ENCODE measurements at regions not wholly inside any gene's neighbourhood (a gene's known extent, or its start where the extent isn't known, plus 50 kb on each side); places are given as distances from the start of the nearest gene placed in this dataset.

- Histone ChIP-seq H3K36me3 (ENCODE audit: control insufficient read depth in 2 of 2, insufficient read depth in 1 of 2, low read length in 2 of 2) (no peaks in the 10 kb centered on the region), H3K4me3 (ENCODE audit: low read depth, low read length) (no peak overlapping the region), H3K9me3 (ENCODE audit: control insufficient read depth, insufficient read depth, low read depth, low read length) (no peaks in the 10 kb centered on the region), H3K27ac (ENCODE audit: extremely low read depth, low read depth, low read length) (no peak overlapping the region), H3K4me1 (ENCODE audit: control insufficient read depth, insufficient read depth, low read length) (no peaks in the 10 kb centered on the region)
- CTCF ChIA-PET, result no interaction called here
- TF ChIP-seq, protein P1, sequence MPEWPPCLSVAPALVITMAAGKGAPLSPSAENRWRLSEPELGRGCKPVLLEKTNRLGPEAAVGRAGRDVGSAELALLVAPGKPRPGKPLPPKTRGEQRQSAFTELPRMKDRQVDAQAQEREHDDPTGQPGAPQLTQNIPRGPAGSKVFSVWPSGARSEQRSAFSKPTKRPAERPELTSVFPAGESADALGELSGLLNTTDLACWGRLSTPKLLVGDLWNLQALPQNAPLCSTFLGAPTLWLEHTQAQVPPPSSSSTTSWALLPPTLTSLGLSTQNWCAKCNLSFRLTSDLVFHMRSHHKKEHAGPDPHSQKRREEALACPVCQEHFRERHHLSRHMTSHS (tag by site-specific recombination; IDR thresholded peaks at IDR 0.05), result no peak
- TF ChIP-seq, protein P2, sequence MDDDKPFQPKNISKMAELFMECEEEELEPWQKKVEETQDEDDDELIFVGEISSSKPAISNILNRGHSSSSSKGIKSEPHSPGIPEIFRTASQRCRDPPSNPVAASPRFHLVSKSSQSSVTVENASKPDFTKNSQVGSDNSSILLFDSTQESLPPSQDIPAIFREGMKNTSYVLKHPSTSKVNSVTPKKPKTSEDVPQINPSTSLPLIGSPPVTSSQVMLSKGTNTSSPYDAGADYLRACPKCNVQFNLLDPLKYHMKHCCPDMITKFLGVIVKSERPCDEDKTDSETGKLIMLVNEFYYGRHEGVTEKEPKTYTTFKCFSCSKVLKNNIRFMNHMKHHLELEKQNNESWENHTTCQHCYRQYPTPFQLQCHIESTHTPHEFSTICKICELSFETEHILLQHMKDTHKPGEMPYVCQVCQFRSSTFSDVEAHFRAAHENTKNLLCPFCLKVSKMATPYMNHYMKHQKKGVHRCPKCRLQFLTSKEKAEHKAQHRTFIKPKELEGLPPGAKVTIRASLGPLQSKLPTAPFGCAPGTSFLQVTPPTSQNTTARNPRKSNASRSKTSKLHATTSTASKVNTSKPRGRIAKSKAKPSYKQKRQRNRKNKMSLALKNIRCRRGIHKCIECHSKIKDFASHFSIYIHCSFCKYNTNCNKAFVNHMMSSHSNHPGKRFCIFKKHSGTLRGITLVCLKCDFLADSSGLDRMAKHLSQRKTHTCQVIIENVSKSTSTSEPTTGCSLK (tag by site-specific recombination; IDR thresholded peaks at IDR 0.05), result no peak
- TF ChIP-seq GLIS2 (tag by site-specific recombination; IDR thresholded peaks at IDR 0.05) (no peak), KLF10 (tag by site-specific recombination; IDR thresholded peaks at IDR 0.05) (no peak), OSR2 (tag by site-specific recombination; IDR thresholded peaks at IDR 0.05) (no peak)
- TF ChIP-seq, protein P3, sequence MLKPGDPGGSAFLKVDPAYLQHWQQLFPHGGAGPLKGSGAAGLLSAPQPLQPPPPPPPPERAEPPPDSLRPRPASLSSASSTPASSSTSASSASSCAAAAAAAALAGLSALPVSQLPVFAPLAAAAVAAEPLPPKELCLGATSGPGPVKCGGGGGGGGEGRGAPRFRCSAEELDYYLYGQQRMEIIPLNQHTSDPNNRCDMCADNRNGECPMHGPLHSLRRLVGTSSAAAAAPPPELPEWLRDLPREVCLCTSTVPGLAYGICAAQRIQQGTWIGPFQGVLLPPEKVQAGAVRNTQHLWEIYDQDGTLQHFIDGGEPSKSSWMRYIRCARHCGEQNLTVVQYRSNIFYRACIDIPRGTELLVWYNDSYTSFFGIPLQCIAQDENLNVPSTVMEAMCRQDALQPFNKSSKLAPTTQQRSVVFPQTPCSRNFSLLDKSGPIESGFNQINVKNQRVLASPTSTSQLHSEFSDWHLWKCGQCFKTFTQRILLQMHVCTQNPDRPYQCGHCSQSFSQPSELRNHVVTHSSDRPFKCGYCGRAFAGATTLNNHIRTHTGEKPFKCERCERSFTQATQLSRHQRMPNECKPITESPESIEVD (tag by site-specific recombination; IDR thresholded peaks at IDR 0.05), result no peak
- TF ChIP-seq, protein P4, sequence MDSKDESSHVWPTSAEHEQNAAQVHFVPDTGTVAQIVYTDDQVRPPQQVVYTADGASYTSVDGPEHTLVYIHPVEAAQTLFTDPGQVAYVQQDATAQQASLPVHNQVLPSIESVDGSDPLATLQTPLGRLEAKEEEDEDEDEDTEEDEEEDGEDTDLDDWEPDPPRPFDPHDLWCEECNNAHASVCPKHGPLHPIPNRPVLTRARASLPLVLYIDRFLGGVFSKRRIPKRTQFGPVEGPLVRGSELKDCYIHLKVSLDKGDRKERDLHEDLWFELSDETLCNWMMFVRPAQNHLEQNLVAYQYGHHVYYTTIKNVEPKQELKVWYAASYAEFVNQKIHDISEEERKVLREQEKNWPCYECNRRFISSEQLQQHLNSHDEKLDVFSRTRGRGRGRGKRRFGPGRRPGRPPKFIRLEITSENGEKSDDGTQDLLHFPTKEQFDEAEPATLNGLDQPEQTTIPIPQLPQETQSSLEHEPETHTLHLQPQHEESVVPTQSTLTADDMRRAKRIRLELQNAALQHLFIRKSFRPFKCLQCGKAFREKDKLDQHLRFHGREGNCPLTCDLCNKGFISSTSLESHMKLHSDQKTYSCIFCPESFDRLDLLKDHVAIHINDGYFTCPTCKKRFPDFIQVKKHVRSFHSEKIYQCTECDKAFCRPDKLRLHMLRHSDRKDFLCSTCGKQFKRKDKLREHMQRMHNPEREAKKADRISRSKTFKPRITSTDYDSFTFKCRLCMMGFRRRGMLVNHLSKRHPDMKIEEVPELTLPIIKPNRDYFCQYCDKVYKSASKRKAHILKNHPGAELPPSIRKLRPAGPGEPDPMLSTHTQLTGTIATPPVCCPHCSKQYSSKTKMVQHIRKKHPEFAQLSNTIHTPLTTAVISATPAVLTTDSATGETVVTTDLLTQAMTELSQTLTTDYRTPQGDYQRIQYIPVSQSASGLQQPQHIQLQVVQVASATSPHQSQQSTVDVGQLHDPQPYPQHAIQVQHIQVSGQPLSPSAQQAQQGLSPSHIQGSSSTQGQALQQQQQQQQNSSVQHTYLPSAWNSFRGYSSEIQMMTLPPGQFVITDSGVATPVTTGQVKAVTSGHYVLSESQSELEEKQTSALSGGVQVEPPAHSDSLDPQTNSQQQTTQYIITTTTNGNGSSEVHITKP (tag by site-specific recombination; IDR thresholded peaks at IDR 0.05), result no peak
- POLR2A ChIA-PET, result no interaction called here
Measured at GRCh38 chr9:25543806-25544205, 134.4 kb downstream of the TUSC1 start.

DNA sequence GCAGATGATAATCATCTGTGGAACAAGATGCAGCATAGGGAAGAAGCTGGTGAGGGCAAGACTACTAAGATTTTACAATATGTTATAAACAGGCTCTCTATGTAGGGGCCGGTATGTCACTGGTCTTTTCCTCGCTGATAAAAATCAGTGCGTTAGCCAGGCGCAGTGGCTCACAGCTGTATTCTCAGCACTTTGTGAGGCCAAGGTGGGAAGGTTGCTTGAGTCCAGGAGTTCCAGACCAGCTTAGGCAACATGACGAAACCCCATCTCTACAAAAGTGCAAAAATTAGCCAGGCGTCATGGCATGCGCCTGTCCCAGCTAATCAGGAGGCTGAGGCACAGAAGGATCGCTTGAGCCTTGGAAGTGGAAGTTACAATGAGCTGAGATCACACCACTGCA, 135.9 kb downstream of the TUSC1 start:
- no peaks in the 10 kb centered on the region for H3K36me3 ChIP-seq (ENCODE audit: control insufficient read depth in 2 of 2, insufficient read depth in 1 of 2, low read length in 2 of 2)
- ChIA-PET POLR2A (no interaction called here), CTCF (no interaction called here)
- H3K4me3 ChIP-seq (ENCODE audit: low read depth, low read length), result no peak overlapping the region
- no peaks in the 10 kb centered on the region for H3K9me3 ChIP-seq (ENCODE audit: control insufficient read depth, insufficient read depth, low read depth, low read length)
- H3K4me1 ChIP-seq (ENCODE audit: control insufficient read depth, insufficient read depth, low read length), result no peaks in the 10 kb centered on the region
- no peak overlapping the region for H3K27ac ChIP-seq (ENCODE audit: extremely low read depth, low read depth, low read length)
- TF ChIP-seq ZNF426 (tag by site-specific recombination; IDR thresholded peaks at IDR 0.05) (no peak), ZNF660 (tag by site-specific recombination; IDR thresholded peaks at IDR 0.05) (no peak), ZNF776 (tag by site-specific recombination; IDR thresholded peaks at IDR 0.05; ENCODE audit: borderline replicate concordance) (no peak), ZNF514 (tag by site-specific recombination; IDR thresholded peaks at IDR 0.05) (no peak), REPIN1 (tag by site-specific recombination; IDR thresholded peaks at IDR 0.05; ENCODE audit: low read depth) (no peak), ZBTB1 (tag by site-specific recombination; IDR thresholded peaks at IDR 0.05) (no peak), ZNF274 (IDR thresholded peaks at IDR 0.05; ENCODE audit: low read length) (no peak), ZNF274 (tag by site-specific recombination; IDR thresholded peaks at IDR 0.05; ENCODE audit: borderline replicate concordance) (no peak), EGR2 (tag by site-specific recombination; IDR thresholded peaks at IDR 0.05; ENCODE audit: low read depth) (no peak), ZNF580 (tag by site-specific recombination; IDR thresholded peaks at IDR 0.05) (no peak), ZNF280D (tag by site-specific recombination; IDR thresholded peaks at IDR 0.05) (no peak), ZNF777 (tag by site-specific recombination; IDR thresholded peaks at IDR 0.05; ENCODE audit: borderline replicate concordance) (no peak), HOXA7 (CRISPR knock-in tag; IDR thresholded peaks at IDR 0.05; ENCODE audit: borderline replicate concordance) (no peak), SCRT1 (tag by site-specific recombination; IDR thresholded peaks at IDR 0.05; ENCODE audit: borderline replicate concordance) (no peak)
- TF ChIP-seq, protein P5, sequence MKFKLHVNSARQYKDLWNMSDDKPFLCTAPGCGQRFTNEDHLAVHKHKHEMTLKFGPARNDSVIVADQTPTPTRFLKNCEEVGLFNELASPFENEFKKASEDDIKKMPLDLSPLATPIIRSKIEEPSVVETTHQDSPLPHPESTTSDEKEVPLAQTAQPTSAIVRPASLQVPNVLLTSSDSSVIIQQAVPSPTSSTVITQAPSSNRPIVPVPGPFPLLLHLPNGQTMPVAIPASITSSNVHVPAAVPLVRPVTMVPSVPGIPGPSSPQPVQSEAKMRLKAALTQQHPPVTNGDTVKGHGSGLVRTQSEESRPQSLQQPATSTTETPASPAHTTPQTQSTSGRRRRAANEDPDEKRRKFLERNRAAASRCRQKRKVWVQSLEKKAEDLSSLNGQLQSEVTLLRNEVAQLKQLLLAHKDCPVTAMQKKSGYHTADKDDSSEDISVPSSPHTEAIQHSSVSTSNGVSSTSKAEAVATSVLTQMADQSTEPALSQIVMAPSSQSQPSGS (tag by site-specific recombination; IDR thresholded peaks at IDR 0.05; ENCODE audit: low read depth), result no peak

All from HEK293 (cell line).